GM21447 (cell line): ENCODE measurements at regions not wholly inside any gene's neighbourhood (a gene's known extent, or its start where the extent isn't known, plus 50 kb on each side); places are given as distances from the start of the nearest gene placed in this dataset.

Source experiments
- ATAC-seq: cut with Tn5 transposase; IDR thresholded peaks from one replicate; pipeline ENCODE4 v1.9.1; 2021; ENCODE audit not compliant: unreplicated experiment

- no peak for ATAC-seq
Measured at GRCh38 chr17:72063756-72064450, 56.9 kb upstream of the SOX9 start.

GRCh38 chr17:72064606-72065193 lies 56.1 kb upstream of the SOX9 start:
- ATAC-seq: no peak

- no peak for ATAC-seq
Measured at GRCh38 chr17:72065556-72065955, 55.3 kb upstream of the SOX9 start.

GRCh38 chr17:72068643-72069042 lies 52.2 kb upstream of the SOX9 start:
- no peak for ATAC-seq

- ATAC-seq: no peak
Measured at GRCh38 chr17:72069586-72070202, 51.1 kb upstream of the SOX9 start.
